ENCODE measurements at regions not wholly inside any gene's neighbourhood (a gene's known extent, or its start where the extent isn't known, plus 50 kb on each side); places are given as distances from the start of the nearest gene placed in this dataset.

DNA sequence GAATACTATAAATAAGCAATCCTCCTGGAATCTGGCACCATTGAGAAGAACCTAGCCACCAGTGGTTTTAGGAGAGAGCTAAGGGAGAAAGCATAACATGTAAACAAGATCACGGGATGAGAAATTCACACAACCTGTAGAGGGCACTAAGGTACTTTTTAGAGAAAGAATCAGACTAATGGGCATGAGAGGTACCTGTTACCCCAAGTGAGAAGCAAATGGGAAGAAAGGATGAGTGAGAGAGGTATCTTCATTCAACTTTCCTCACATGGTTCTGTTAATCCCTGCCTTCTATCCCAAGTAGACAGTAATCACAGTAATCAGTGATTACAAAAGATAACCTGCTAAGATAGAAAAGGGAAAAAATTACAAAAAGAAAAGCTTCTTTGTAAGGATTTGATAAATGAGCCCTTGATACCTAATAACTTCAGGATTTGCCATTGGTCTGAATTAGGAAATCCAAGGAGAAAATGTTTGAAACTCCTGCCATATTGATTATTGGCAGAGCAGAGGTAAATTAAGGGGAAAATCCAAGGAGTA, 251.1 kb upstream of the ADGRL2 start:
- H3K36me3 ChIP-seq (ENCODE audit: control insufficient read depth, insufficient read depth, low read length) = no peaks in the 10 kb centered on the region

DNA sequence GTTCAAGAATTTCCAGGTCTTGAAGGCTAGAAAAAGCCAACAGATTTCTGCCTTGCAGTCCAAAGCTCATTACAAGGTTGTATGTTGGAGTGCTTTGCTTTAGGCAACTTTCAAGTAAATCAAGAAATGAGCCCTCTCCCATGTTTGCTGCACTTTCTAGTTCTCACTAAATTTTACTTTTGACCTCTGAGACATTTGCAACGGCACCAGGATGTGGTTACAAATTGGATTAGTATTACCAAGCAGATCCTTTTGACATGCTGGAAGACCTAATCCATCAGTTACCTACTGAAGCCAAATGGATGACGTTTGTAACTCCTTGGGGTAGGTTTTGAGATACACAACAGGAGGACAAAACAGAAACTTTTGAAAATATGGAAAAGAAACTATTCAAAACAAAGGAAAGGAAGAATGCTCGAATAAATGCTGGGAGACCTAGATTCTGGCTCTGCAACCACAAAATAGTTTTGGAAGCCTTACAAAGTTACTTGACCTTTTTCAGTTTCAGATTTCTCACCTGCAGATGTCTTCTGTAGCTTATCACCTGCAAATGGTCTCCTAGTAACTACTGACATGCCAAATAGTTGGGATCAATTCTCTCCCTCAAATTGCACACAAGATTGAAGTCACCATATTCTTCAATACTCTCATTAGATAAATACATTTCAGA, 251.7 kb upstream of the ADGRL2 start:
- Histone ChIP-seq H3K36me3 (ENCODE audit: control insufficient read depth, insufficient read depth, low read length) (no peaks in the 10 kb centered on the region), H3K9me3 (ENCODE audit: control insufficient read depth, insufficient read depth, low read length) (no peaks in the 10 kb centered on the region), H3K4me1 (ENCODE audit: control insufficient read depth, insufficient read depth, low read length) (peaks cover 30% of the 10 kb centered on the region)

More for the DNA sequence above, 251.1 kb upstream of the ADGRL2 start:
- Histone ChIP-seq H3K27me3 (ENCODE audit: control insufficient read depth, insufficient read depth, low read length) (no peaks in the 10 kb centered on the region), H3K9ac (ENCODE audit: low read depth, low read length) (no peak overlapping the region), H3K4me3 (ENCODE audit: low read depth, low read length) (no peak overlapping the region), H3K4me1 (ENCODE audit: control insufficient read depth, insufficient read depth, low read length) (peaks cover 30% of the 10 kb centered on the region), H3K9me3 (ENCODE audit: control insufficient read depth, insufficient read depth, low read length) (no peaks in the 10 kb centered on the region)

DNA sequence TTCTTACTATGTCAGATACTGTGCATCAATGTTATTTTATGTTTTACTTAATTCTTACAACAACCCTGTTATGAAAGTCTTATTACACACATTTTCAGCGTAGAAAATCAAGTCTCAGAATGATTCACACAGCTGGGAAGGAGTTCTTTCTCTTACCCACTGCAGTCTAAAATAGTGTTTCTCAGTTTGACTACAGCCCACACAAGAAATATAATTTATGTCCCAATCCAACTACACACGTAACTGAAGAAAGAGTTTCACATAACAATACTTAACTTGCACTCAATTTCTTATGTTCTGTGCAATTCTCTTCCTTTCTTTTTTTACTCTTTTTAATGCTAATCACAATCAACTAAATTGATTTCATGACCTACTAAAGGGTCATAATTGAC, 252.8 kb upstream of the ADGRL2 start:
- no peaks in the 10 kb centered on the region for H3K9me3 ChIP-seq (ENCODE audit: control insufficient read depth, insufficient read depth, low read length)
- peaks cover 32% of the 10 kb centered on the region for H3K4me1 ChIP-seq (ENCODE audit: control insufficient read depth, insufficient read depth, low read length)
- H3K4me3 ChIP-seq (ENCODE audit: low read depth, low read length) = peak overlapping the region; percentile 13
- H3K27me3 ChIP-seq (ENCODE audit: control insufficient read depth, insufficient read depth, low read length) = no peaks in the 10 kb centered on the region
- H3K9ac ChIP-seq (ENCODE audit: low read depth, low read length) = peak overlapping the region; percentile 19
- H3K36me3 ChIP-seq (ENCODE audit: control insufficient read depth, insufficient read depth, low read length) = no peaks in the 10 kb centered on the region

More for the DNA sequence above, 251.7 kb upstream of the ADGRL2 start:
- Histone ChIP-seq H3K27me3 (ENCODE audit: control insufficient read depth, insufficient read depth, low read length) (no peaks in the 10 kb centered on the region), H3K9ac (ENCODE audit: low read depth, low read length) (no peak overlapping the region), H3K4me3 (ENCODE audit: low read depth, low read length) (no peak overlapping the region)

DNA sequence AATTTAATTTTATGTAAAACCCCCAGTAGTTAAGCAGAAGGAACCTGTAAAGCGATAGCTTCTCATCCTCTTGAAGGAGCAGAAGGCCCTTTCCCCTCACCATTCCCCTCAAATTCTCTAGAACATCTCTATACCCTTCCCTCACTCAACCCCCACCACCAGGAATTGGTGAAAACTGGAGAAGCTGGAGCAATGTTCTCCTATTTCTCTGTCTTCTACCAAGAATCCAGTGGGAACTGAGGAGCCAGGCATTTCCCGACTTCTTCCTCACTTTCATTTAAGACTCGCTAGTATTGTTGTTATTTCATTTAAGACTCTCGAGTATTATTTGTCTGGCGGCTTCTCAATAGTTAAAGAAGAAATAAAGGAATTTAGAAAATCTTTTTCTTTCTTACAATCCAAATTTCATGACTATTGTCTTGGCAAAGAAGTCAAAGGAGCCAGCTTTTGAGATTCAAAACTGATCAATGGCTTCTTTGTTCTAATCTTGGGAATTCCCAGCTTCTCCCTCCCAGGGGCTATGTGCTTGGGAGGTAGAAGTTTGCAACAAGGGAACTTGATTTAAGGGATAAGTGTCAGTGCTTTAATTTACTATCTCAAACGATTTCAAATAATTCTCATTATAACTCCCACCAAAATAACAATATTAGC, 253.3 kb upstream of the ADGRL2 start:
- Histone ChIP-seq H3K4me3 (ENCODE audit: low read depth, low read length) (peak overlapping the region; percentile 13), H3K9me3 (ENCODE audit: control insufficient read depth, insufficient read depth, low read length) (no peaks in the 10 kb centered on the region), H3K36me3 (ENCODE audit: control insufficient read depth, insufficient read depth, low read length) (no peaks in the 10 kb centered on the region), H3K27me3 (ENCODE audit: control insufficient read depth, insufficient read depth, low read length) (no peaks in the 10 kb centered on the region), H3K4me1 (ENCODE audit: control insufficient read depth, insufficient read depth, low read length) (peaks cover 32% of the 10 kb centered on the region), H3K9ac (ENCODE audit: low read depth, low read length) (no peak overlapping the region)

DNA sequence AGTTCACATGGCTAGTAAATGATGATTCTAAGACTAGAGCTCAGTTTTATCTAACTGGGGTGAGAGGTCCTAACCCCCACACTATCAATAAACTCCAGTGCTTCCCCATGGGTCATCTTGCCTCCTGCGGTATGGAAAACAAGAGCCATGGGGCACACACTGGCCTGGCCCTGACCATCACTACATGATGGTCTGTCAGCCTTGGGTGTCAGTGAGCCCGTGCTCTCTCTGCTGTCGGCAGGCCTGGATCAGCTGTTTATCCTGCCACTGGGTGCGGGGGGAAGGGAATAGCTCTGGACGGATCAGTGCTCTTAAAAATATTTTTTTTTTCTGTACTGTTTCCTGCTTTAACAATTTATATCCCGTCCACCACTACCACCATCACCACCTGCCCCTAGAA, 255.0 kb upstream of the ADGRL2 start:
- no peaks in the 10 kb centered on the region for H3K36me3 ChIP-seq (ENCODE audit: control insufficient read depth, insufficient read depth, low read length)
- H3K4me1 ChIP-seq (ENCODE audit: control insufficient read depth, insufficient read depth, low read length) = peaks cover 30% of the 10 kb centered on the region
- H3K9ac ChIP-seq (ENCODE audit: low read depth, low read length) = no peak overlapping the region
- no peak overlapping the region for H3K4me3 ChIP-seq (ENCODE audit: low read depth, low read length)
- H3K9me3 ChIP-seq (ENCODE audit: control insufficient read depth, insufficient read depth, low read length) = no peaks in the 10 kb centered on the region
- H3K27me3 ChIP-seq (ENCODE audit: control insufficient read depth, insufficient read depth, low read length) = no peaks in the 10 kb centered on the region

DNA sequence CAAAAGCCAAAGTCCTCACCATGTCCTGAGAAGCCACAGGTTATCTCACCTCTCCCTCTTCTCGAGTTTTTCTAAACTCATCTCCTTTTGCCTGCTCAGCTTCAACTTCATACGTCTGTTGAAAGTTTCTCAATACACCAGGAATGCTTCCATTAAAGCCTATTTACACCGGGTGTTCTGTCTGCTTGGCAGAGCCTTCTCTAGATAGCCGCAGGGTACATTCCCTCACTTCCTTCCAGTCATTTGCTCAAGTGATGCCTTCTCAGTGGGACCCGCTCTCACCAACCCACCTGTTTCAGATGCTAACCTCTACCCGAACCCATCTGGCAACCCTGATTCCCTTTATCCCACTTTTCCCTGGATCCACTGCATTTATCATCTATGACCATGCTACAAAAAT, 257.0 kb upstream of the ADGRL2 start:
- Histone ChIP-seq H3K9me3 (ENCODE audit: control insufficient read depth, insufficient read depth, low read length) (no peaks in the 10 kb centered on the region), H3K4me1 (ENCODE audit: control insufficient read depth, insufficient read depth, low read length) (peaks cover 22% of the 10 kb centered on the region), H3K27me3 (ENCODE audit: control insufficient read depth, insufficient read depth, low read length) (no peaks in the 10 kb centered on the region), H3K9ac (ENCODE audit: low read depth, low read length) (no peak overlapping the region), H3K4me3 (ENCODE audit: low read depth, low read length) (no peak overlapping the region), H3K36me3 (ENCODE audit: control insufficient read depth, insufficient read depth, low read length) (no peaks in the 10 kb centered on the region)

DNA sequence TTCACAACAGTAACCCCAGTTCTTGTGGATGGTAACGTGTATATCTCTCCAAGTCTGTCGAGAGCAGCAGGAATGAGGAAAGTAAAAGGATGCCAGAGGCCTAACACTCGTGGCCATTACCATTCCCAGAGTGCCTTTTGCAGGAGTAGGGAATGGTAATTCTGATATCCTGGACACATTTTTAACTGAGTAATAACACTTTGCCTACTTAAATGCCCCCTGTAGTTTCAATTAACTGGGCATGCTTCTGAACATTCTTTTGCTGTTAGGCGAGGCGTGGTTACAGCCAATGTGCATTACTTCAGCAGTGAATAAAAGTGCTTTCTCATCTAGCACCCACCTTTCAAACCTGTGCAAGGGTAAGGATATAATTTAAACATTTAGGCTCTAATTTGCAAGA, 258.5 kb upstream of the ADGRL2 start:
- no peaks in the 10 kb centered on the region for H3K27me3 ChIP-seq (ENCODE audit: control insufficient read depth, insufficient read depth, low read length)
- H3K9me3 ChIP-seq (ENCODE audit: control insufficient read depth, insufficient read depth, low read length) = no peaks in the 10 kb centered on the region
- no peak overlapping the region for H3K4me3 ChIP-seq (ENCODE audit: low read depth, low read length)
- no peak overlapping the region for H3K9ac ChIP-seq (ENCODE audit: low read depth, low read length)
- H3K4me1 ChIP-seq (ENCODE audit: control insufficient read depth, insufficient read depth, low read length) = peaks cover 9% of the 10 kb centered on the region
- H3K36me3 ChIP-seq (ENCODE audit: control insufficient read depth, insufficient read depth, low read length) = no peaks in the 10 kb centered on the region

DNA sequence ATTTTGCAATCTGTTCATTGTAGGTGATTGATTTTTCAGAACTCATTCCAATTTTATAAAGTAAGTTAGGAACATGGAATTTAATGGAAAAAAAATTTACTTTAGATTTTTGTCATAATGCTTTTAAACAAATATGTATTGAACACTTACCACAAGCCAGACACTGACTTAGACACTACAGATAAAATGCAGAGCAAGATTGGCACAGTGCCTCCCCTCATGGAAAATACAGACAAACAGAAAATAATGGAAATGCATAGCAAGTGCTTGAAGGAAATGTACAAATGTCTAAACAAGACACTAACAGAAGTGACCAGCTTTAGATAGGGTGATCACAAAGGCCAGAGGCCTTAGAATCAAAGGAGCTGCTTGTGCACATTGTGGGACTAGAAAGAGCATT, 260.5 kb upstream of the ADGRL2 start:
- Histone ChIP-seq H3K9ac (ENCODE audit: low read depth, low read length) (no peak overlapping the region), H3K4me3 (ENCODE audit: low read depth, low read length) (no peak overlapping the region), H3K36me3 (ENCODE audit: control insufficient read depth, insufficient read depth, low read length) (no peaks in the 10 kb centered on the region), H3K4me1 (ENCODE audit: control insufficient read depth, insufficient read depth, low read length) (peaks cover 2% of the 10 kb centered on the region), H3K9me3 (ENCODE audit: control insufficient read depth, insufficient read depth, low read length) (no peaks in the 10 kb centered on the region), H3K27me3 (ENCODE audit: control insufficient read depth, insufficient read depth, low read length) (no peaks in the 10 kb centered on the region)

DNA sequence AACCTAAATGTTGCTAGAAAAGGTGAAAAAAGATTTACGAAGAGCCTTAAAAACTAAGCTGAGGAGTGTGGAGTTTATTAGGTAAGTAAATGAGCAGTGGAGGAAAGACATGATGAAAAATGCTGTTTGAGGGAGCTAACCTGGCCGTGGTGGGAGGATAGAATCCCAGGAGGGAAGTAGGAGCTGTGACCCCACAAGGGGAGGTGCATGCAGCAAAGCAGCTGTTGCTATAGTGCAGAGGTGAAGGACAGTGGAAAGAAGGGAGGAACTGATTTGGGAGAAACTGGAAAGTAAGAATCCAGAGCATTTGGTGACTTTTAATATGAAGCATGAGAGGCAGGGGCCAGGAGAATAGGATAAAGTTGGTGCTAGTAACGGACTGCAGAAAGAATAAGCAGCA, 271.7 kb upstream of the ADGRL2 start:
- Histone ChIP-seq H3K9me3 (ENCODE audit: control insufficient read depth, insufficient read depth, low read length) (no peaks in the 10 kb centered on the region), H3K27me3 (ENCODE audit: control insufficient read depth, insufficient read depth, low read length) (no peaks in the 10 kb centered on the region), H3K36me3 (ENCODE audit: control insufficient read depth, insufficient read depth, low read length) (no peaks in the 10 kb centered on the region), H3K9ac (ENCODE audit: low read depth, low read length) (no peak overlapping the region), H3K4me3 (ENCODE audit: low read depth, low read length) (no peak overlapping the region), H3K4me1 (ENCODE audit: control insufficient read depth, insufficient read depth, low read length) (no peaks in the 10 kb centered on the region)

DNA sequence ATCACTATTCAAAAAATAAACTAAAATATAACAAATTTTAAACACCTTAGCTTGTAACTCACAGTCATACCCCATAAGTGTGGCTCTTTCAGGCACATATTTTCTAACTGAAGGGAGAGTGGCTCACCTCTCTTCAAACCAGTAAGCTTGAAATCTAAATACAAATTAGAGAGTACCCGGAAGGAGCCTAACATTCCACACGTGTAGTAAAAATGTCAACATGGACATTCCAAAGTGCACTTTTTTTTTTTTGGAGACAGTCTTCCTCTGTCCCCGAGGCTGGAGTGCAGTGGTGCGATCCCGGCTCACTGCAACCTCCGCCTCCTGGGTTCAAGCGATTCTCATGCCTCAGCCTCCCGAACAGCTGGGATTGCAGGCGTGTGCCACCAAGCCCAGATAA, 275.6 kb upstream of the ADGRL2 start:
- H3K9me3 ChIP-seq (ENCODE audit: control insufficient read depth, insufficient read depth, low read length) = no peaks in the 10 kb centered on the region
- no peak overlapping the region for H3K9ac ChIP-seq (ENCODE audit: low read depth, low read length)
- H3K27me3 ChIP-seq (ENCODE audit: control insufficient read depth, insufficient read depth, low read length) = no peaks in the 10 kb centered on the region

DNA sequence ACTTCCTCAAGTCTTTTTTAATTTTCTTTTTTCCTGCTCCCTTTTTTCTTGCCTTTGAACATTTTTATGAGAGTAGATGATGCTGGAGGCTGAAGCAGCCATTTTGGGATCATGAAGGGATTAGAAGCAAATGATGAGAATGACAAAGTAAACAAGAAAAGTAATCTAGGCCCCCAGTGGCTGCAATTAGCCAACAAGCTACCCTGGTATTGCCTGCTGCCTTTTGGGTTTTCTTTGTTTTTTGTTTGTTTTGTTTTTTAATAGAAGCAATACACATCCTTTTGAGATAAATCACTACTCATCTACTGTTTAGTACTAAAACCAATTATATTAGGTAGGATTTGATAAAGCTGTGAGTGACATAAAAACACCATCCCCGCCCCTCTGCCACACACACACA, 280.7 kb upstream of the ADGRL2 start:
- Histone ChIP-seq H3K27me3 (ENCODE audit: control insufficient read depth, insufficient read depth, low read length) (no peaks in the 10 kb centered on the region), H3K9ac (ENCODE audit: low read depth, low read length) (no peak overlapping the region), H3K9me3 (ENCODE audit: control insufficient read depth, insufficient read depth, low read length) (no peaks in the 10 kb centered on the region), H3K36me3 (ENCODE audit: control insufficient read depth, insufficient read depth, low read length) (no peaks in the 10 kb centered on the region), H3K4me1 (ENCODE audit: control insufficient read depth, insufficient read depth, low read length) (no peaks in the 10 kb centered on the region), H3K4me3 (ENCODE audit: low read depth, low read length) (no peak overlapping the region)

More for the DNA sequence above, 275.6 kb upstream of the ADGRL2 start:
- no peak overlapping the region for H3K4me3 ChIP-seq (ENCODE audit: low read depth, low read length)
- no peaks in the 10 kb centered on the region for H3K4me1 ChIP-seq (ENCODE audit: control insufficient read depth, insufficient read depth, low read length)
- H3K36me3 ChIP-seq (ENCODE audit: control insufficient read depth, insufficient read depth, low read length) = no peaks in the 10 kb centered on the region

DNA sequence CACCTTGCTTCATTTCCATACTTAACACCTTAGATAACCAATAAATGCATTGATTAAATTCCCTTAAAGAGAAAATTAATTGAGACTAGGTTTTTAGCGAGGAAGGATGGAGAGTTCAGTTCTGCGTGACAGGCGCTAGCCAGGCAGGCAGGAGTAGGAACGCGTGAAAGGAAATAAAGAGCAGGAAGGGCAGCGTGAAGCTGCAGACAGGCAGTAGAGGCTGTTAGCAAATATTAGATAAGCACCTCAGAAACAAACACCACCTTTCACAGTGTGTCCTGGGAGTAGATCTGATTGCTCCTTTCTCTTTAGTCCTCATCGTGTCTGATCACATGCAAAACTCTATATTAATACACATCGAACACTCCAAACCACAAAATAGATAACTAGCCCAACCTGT, 282.7 kb upstream of the ADGRL2 start:
- Histone ChIP-seq H3K27me3 (ENCODE audit: control insufficient read depth, insufficient read depth, low read length) (no peaks in the 10 kb centered on the region), H3K4me1 (ENCODE audit: control insufficient read depth, insufficient read depth, low read length) (no peaks in the 10 kb centered on the region)

More for the DNA sequence above, 282.7 kb upstream of the ADGRL2 start:
- H3K9ac ChIP-seq (ENCODE audit: low read depth, low read length) = no peak overlapping the region
- no peaks in the 10 kb centered on the region for H3K9me3 ChIP-seq (ENCODE audit: control insufficient read depth, insufficient read depth, low read length)
- H3K36me3 ChIP-seq (ENCODE audit: control insufficient read depth, insufficient read depth, low read length) = no peaks in the 10 kb centered on the region
- H3K4me3 ChIP-seq (ENCODE audit: low read depth, low read length) = no peak overlapping the region

Data from iPS-15b (cell line).